Astrocyte of the spinal cord (primary cell): ENCODE measurements at regions not wholly inside any gene's neighbourhood (a gene's known extent, or its start where the extent isn't known, plus 50 kb on each side); places are given as distances from the start of the nearest gene placed in this dataset.

Experiments used
- DNase-seq: peaks from one replicate; pipeline ENCODE4 v3.0.0; 2011; ENCODE audit warnings: low read depth, low spot score
- H3K4me3 ChIP-seq: 2 replicates; pipeline ENCODE4 v1.5.1; 2011; ENCODE audit warnings: low read depth, mild to moderate bottlenecking, low read length, moderate library complexity
- CTCF ChIP-seq: IDR thresholded peaks from 2 replicates; pipeline ENCODE4 v1.5.1; 2012; ENCODE audit warnings: low read depth, mild to moderate bottlenecking, low read length, inconsistent platforms
- in situ Hi-C: cut with HindIII; loops from 2 replicates; pipeline ENCODE4 v1.10.0; 2017; ENCODE audit warnings: low sequenced_read_pairs

GRCh38 chr16:11461595-11461990 lies 116.3 kb downstream of the RMI2 start:
- DNase-seq, result no peak
- in situ Hi-C loops, result no loop called here
- no peak for TF ChIP-seq CTCF
- no peak overlapping the region for H3K4me3 ChIP-seq

- TF ChIP-seq CTCF, result no peak
- no peak for DNase-seq
- H3K4me3 ChIP-seq, result no peak overlapping the region
- in situ Hi-C loops, result no loop called here
Measured at GRCh38 chr16:11462036-11462435, 116.8 kb downstream of the RMI2 start.

GRCh38 chr16:11462861-11463260 lies 117.6 kb downstream of the RMI2 start:
- no peak for DNase-seq
- in situ Hi-C loops, result no loop called here
- no peak overlapping the region for H3K4me3 ChIP-seq
- TF ChIP-seq CTCF, result no peak

- in situ Hi-C loops, result no loop called here
- H3K4me3 ChIP-seq, result no peak overlapping the region
- DNase-seq, result no peak
- no peak for TF ChIP-seq CTCF
Measured at GRCh38 chr16:11464241-11464640, 119.0 kb downstream of the RMI2 start.

- H3K4me3 ChIP-seq, result no peak overlapping the region
- in situ Hi-C loops, result no loop called here
- TF ChIP-seq CTCF, result no peak
- DNase-seq, result no peak
Measured at GRCh38 chr16:11465675-11466074, 120.4 kb downstream of the RMI2 start.

GRCh38 chr16:11470676-11471415 lies 115.9 kb downstream of the LITAF start:
- no peak overlapping the region for H3K4me3 ChIP-seq
- no peak for TF ChIP-seq CTCF
- DNase-seq, result no peak
- in situ Hi-C loops, result no loop called here

- TF ChIP-seq CTCF, result no peak
- no peak overlapping the region for H3K4me3 ChIP-seq
- DNase-seq, result no peak
- in situ Hi-C loops, result no loop called here
Measured at GRCh38 chr16:11471548-11471947, 115.2 kb downstream of the LITAF start.
